GM23338 (cell line): ENCODE measurements at regions not wholly inside any gene's neighbourhood (a gene's known extent, or its start where the extent isn't known, plus 50 kb on each side); places are given as distances from the start of the nearest gene placed in this dataset.

Experiments
- ATAC-seq: fragments of 200-7000 bp; cut with Tn5 transposase; 3 replicates; pipeline ENCODE4 v1.9.1; 2020
- DNase-seq: peaks from one replicate; pipeline ENCODE4 v3.0.0-alpha.2; 2015; ENCODE audit warnings: low spot score
- H2AFZ ChIP-seq: fragments of 200-600 bp; sonication (generic); 2 replicates; pipeline ENCODE4 v1.8.0; 2016; ENCODE audit warnings: antibody characterized with exemption, mild to moderate bottlenecking, moderate library complexity
- H3F3A ChIP-seq: fragments of 200-600 bp; sonication (generic); replicated peaks from 2 replicates; pipeline ENCODE4 v1.8.0; 2017; ENCODE audit warnings: antibody characterized with exemption, mixed run types, low read depth
- H3K27ac ChIP-seq: fragments of 200-600 bp; sonication (generic); 2 replicates; pipeline ENCODE4 v1.6.1; 2016; ENCODE audit warnings: low read depth
- H3K27me3 ChIP-seq: fragments of 200-600 bp; sonication (generic); 2 replicates; pipeline ENCODE4 v1.8.0; 2016; ENCODE audit warnings: mild to moderate bottlenecking, mixed run types, moderate library complexity; ENCODE audit not compliant: insufficient read depth
- H3K36me3 ChIP-seq: fragments of 200-600 bp; sonication (generic); 2 replicates; pipeline ENCODE4 v1.8.0; 2016; ENCODE audit warnings: mild to moderate bottlenecking; ENCODE audit not compliant: insufficient read depth
- H3K4me1 ChIP-seq: fragments of 200-600 bp; sonication (generic); 2 replicates; pipeline ENCODE4 v1.8.0; 2016; ENCODE audit warnings: mild to moderate bottlenecking, moderate library complexity; ENCODE audit not compliant: insufficient read depth
- H3K4me2 ChIP-seq: fragments of 200-600 bp; sonication (generic); 2 replicates; pipeline ENCODE4 v1.7.1; 2017; ENCODE audit warnings: mixed run types
- H3K4me3 ChIP-seq: fragments of 200-600 bp; sonication (generic); 2 replicates; pipeline ENCODE4 v1.6.1; 2016; ENCODE audit warnings: mixed run types
- H3K79me2 ChIP-seq: fragments of 200-600 bp; sonication (generic); replicated peaks from 2 replicates; pipeline ENCODE4 v1.8.0; 2017; ENCODE audit warnings: mild to moderate bottlenecking; ENCODE audit not compliant: insufficient read depth
- H3K9me2 ChIP-seq: fragments of 200-600 bp; sonication (generic); 2 replicates; pipeline ENCODE4 v1.8.0; 2017; ENCODE audit not compliant: insufficient read depth
- H4K20me1 ChIP-seq: fragments of 200-600 bp; sonication (generic); replicated peaks from 2 replicates; pipeline ENCODE4 v1.8.0; 2017; ENCODE audit warnings: mild to moderate bottlenecking; ENCODE audit not compliant: insufficient read depth
- H3K27ac Mint-ChIP-seq: 2 replicates; pipeline ENCODE4 v1.8.0; 2020; ENCODE audit warnings: inconsistent platforms, mild to moderate bottlenecking, moderate library complexity, mixed read lengths
- H3K27me3 Mint-ChIP-seq: 3 replicates; pipeline ENCODE4 v1.8.0; 2022; ENCODE audit warnings: low read depth, mild to moderate bottlenecking, moderate library complexity, mixed read lengths, inconsistent platforms; ENCODE audit not compliant: insufficient read depth, poor library complexity
- H3K36me3 Mint-ChIP-seq: 3 replicates; pipeline ENCODE4 v1.8.0; 2021; ENCODE audit warnings: low read depth, mild to moderate bottlenecking, inconsistent platforms, moderate library complexity, mixed read lengths
- H3K4me1 Mint-ChIP-seq: 3 replicates; pipeline ENCODE4 v1.8.0; 2020; ENCODE audit warnings: mild to moderate bottlenecking, inconsistent platforms, mixed read lengths
- H3K4me3 Mint-ChIP-seq: 3 replicates; pipeline ENCODE4 v1.8.0; 2021; ENCODE audit warnings: moderate library complexity, mild to moderate bottlenecking, inconsistent platforms, mixed read lengths
- H3K9me3 Mint-ChIP-seq: 3 replicates; pipeline ENCODE4 v1.8.0; 2020; ENCODE audit warnings: moderate library complexity, mild to moderate bottlenecking, inconsistent platforms, mixed read lengths
- EZH2 ChIP-seq: fragments of 200-600 bp; sonication (generic); IDR thresholded peaks from one replicate; pipeline ENCODE4 v1.8.0; 2017; ENCODE audit warnings: antibody characterized with exemption, mild to moderate bottlenecking, low read depth; ENCODE audit not compliant: unreplicated experiment
- JUNB ChIP-seq: IDR thresholded peaks from one replicate; pipeline ENCODE4 v1.6.1; 2016; ENCODE audit warnings: antibody characterized with exemption; ENCODE audit not compliant: unreplicated experiment
- NANOG ChIP-seq: IDR thresholded peaks from 2 replicates; pipeline ENCODE4 v1.6.1; 2016; ENCODE audit warnings: antibody characterized with exemption, borderline replicate concordance
- POLR2AphosphoS5 ChIP-seq: IDR thresholded peaks from 2 replicates; pipeline ENCODE4 v1.6.1; 2016; ENCODE audit warnings: antibody characterized with exemption, low read depth
- STAT1 ChIP-seq: IDR thresholded peaks from one replicate; pipeline ENCODE4 v1.6.1; 2016; ENCODE audit warnings: antibody characterized with exemption; ENCODE audit not compliant: unreplicated experiment
- ZNF114 ChIP-seq: fragments of 250-450 bp; sonication (Bioruptor Pico); IDR thresholded peaks from 2 replicates; pipeline ENCODE4 v1.5.0; 2020; ENCODE audit warnings: mild to moderate bottlenecking, moderate library complexity
- ZNF331 ChIP-seq: fragments of 250-450 bp; sonication (Bioruptor Pico); IDR thresholded peaks from 2 replicates; pipeline ENCODE4 v1.5.0; 2020; ENCODE audit warnings: low read depth, mild to moderate bottlenecking, moderate library complexity
- TF ChIP-seq, protein P1 (sequence below), 2 experiments: fragments of 200-600 bp in 1 of 2; sonication (generic) in 1 of 2; conservative IDR thresholded peaks; 2 replicates each; pipeline versions ENCODE4 v1.5.1 to v1.6.1; 2016 to 2017; ENCODE audit warnings: antibody characterized with exemption in 2 of 2, low read depth in 2 of 2, mild to moderate bottlenecking in 2 of 2, moderate library complexity in 1 of 2
- TF ChIP-seq, protein P2 (sequence below): IDR thresholded peaks from one replicate; pipeline ENCODE4 v1.6.1; 2018; ENCODE audit warnings: antibody characterized with exemption; ENCODE audit not compliant: unreplicated experiment
- TF ChIP-seq, protein P3 (sequence below): IDR thresholded peaks from 2 replicates; pipeline ENCODE4 v1.6.1; 2016; ENCODE audit warnings: antibody characterized with exemption

DNA sequence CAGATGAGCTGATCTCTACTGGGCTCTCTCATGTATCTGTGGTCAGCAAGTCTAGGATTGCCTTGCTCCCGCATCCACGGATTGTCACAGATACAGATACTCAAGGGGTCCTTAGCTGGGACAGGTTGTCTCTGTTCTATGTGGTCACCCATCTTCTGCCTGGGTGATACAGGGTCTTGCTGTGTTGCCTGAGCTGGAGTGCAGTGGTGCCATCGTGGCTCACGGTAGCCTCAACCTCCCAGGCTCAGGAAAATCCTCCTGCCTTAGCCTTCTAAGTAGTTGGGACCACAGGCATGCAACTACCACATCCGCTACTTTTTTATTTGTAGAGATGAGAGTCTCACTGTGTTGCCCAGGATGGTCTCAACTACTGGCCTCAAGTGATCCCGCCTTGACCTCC lies 72.5 kb upstream of the ZNF217 start (continued):
- TF ChIP-seq, protein P1, sequence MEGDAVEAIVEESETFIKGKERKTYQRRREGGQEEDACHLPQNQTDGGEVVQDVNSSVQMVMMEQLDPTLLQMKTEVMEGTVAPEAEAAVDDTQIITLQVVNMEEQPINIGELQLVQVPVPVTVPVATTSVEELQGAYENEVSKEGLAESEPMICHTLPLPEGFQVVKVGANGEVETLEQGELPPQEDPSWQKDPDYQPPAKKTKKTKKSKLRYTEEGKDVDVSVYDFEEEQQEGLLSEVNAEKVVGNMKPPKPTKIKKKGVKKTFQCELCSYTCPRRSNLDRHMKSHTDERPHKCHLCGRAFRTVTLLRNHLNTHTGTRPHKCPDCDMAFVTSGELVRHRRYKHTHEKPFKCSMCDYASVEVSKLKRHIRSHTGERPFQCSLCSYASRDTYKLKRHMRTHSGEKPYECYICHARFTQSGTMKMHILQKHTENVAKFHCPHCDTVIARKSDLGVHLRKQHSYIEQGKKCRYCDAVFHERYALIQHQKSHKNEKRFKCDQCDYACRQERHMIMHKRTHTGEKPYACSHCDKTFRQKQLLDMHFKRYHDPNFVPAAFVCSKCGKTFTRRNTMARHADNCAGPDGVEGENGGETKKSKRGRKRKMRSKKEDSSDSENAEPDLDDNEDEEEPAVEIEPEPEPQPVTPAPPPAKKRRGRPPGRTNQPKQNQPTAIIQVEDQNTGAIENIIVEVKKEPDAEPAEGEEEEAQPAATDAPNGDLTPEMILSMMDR (conservative IDR thresholded peaks at IDR 0.05; ENCODE audit: low read depth in 2 of 2) = no peak
- TF ChIP-seq EZH2 (no peak), JUNB (no peak), NANOG (no peak), STAT1 (no peak), POLR2AphosphoS5 (no peak), ZNF331 (CRISPR knock-in tag) (no peak), ZNF114 (CRISPR knock-in tag) (no peak)
- TF ChIP-seq, protein P2, sequence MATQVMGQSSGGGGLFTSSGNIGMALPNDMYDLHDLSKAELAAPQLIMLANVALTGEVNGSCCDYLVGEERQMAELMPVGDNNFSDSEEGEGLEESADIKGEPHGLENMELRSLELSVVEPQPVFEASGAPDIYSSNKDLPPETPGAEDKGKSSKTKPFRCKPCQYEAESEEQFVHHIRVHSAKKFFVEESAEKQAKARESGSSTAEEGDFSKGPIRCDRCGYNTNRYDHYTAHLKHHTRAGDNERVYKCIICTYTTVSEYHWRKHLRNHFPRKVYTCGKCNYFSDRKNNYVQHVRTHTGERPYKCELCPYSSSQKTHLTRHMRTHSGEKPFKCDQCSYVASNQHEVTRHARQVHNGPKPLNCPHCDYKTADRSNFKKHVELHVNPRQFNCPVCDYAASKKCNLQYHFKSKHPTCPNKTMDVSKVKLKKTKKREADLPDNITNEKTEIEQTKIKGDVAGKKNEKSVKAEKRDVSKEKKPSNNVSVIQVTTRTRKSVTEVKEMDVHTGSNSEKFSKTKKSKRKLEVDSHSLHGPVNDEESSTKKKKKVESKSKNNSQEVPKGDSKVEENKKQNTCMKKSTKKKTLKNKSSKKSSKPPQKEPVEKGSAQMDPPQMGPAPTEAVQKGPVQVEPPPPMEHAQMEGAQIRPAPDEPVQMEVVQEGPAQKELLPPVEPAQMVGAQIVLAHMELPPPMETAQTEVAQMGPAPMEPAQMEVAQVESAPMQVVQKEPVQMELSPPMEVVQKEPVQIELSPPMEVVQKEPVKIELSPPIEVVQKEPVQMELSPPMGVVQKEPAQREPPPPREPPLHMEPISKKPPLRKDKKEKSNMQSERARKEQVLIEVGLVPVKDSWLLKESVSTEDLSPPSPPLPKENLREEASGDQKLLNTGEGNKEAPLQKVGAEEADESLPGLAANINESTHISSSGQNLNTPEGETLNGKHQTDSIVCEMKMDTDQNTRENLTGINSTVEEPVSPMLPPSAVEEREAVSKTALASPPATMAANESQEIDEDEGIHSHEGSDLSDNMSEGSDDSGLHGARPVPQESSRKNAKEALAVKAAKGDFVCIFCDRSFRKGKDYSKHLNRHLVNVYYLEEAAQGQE = no peak

DNA sequence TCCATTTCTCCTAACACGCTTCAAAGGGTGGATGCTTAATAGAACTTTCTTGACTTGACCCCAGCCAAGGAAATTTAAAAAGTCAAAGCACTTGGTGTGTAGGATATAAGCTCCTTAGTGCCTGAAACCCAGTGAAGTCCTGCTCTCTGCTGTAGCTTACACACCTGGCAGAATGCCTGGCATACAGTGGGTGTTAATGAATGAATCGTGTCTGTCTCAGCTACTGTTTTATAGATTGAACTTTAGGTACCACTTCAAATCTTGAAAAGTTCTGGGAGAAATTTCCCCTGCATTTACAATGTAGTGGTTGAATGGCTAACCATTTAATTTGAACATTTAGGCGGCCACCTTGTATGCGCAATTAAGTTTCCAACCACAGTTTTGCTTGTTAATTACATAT lies 70.5 kb upstream of the ZNF217 start:
- Histone ChIP-seq H3K79me2 (no peaks in the 10 kb centered on the region), H3K4me3 (no peak overlapping the region), H2AFZ (no peak overlapping the region), H3K4me2 (no peak overlapping the region), H3K36me3 (no peaks in the 10 kb centered on the region), H4K20me1 (no peaks in the 10 kb centered on the region), H3K27me3 (no peaks in the 10 kb centered on the region), H3K27ac (no peak overlapping the region), H3F3A (no peaks in the 10 kb centered on the region), H3K9me2 (no peaks in the 10 kb centered on the region), H3K4me1 (peaks cover 16% of the 10 kb centered on the region)
- Mint-ChIP-seq H3K9me3 (no peaks in the 10 kb centered on the region), H3K27ac (no peak overlapping the region), H3K36me3 (no peaks in the 10 kb centered on the region), H3K27me3 (peaks cover 2% of the 10 kb centered on the region), H3K4me1 (peaks cover 20% of the 10 kb centered on the region), H3K4me3 (no peak overlapping the region)
- no peak for ATAC-seq
- no peak for DNase-seq
- TF ChIP-seq EZH2 (no peak), ZNF114 (CRISPR knock-in tag) (no peak)
- TF ChIP-seq, protein P2 = no peak
- TF ChIP-seq, protein P3, sequence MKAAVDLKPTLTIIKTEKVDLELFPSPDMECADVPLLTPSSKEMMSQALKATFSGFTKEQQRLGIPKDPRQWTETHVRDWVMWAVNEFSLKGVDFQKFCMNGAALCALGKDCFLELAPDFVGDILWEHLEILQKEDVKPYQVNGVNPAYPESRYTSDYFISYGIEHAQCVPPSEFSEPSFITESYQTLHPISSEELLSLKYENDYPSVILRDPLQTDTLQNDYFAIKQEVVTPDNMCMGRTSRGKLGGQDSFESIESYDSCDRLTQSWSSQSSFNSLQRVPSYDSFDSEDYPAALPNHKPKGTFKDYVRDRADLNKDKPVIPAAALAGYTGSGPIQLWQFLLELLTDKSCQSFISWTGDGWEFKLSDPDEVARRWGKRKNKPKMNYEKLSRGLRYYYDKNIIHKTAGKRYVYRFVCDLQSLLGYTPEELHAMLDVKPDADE = no peak
